SK-N-MC (cell line): ENCODE measurements at regions not wholly inside any gene's neighbourhood (a gene's known extent, or its start where the extent isn't known, plus 50 kb on each side); places are given as distances from the start of the nearest gene placed in this dataset.

Source experiments
- EZH2 ChIP-seq: fragments of 200-600 bp; sonication (generic); IDR thresholded peaks from one replicate; pipeline ENCODE4 v1.6.1; 2017; ENCODE audit warnings: antibody characterized with exemption
- FOXP2 ChIP-seq: optimal IDR thresholded peaks from 2 replicates; pipeline ENCODE3; 2011; ENCODE audit warnings: mild to moderate bottlenecking, moderate library complexity; ENCODE audit not compliant: insufficient read depth; ENCODE audit errors: extremely low read length, control extremely low read depth
- POLR2AphosphoS5 ChIP-seq: IDR thresholded peaks from 2 replicates; pipeline ENCODE4 v1.6.1; 2012; ENCODE audit warnings: mild to moderate bottlenecking, low read depth, low read length, borderline replicate concordance

DNA sequence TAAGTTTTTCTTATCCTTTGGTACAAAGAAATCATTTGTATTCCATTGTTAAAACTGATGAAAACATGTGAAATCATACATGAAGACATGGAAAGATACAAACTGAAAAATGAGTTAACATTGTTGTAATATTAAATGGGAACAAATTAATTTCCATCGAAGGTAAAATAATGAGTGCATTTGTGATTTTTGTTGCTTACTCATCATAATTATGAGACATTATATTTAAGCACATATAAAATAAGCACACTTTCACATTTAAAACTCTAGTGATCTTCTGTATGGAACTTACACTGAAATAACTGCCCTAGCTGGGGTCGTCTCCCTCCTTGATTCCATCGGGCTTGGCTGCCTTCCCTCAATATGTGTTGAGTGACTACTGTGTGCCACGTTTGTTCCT is 204.2 kb upstream of the PRPS1L1 start:
- no peak for TF ChIP-seq EZH2
- no peak for TF ChIP-seq POLR2AphosphoS5
- no peak for TF ChIP-seq FOXP2
